HFF-Myc (cell line): ENCODE measurements at regions not wholly inside any gene's neighbourhood (a gene's known extent, or its start where the extent isn't known, plus 50 kb on each side); places are given as distances from the start of the nearest gene placed in this dataset.

Source experiments
- DNase-seq: peaks from one replicate; pipeline ENCODE4 v3.0.0-alpha.2; 2011; ENCODE audit warnings: low read depth; ENCODE audit errors: extremely low read depth
- H3K4me3 ChIP-seq: replicated peaks from 2 replicates; pipeline ENCODE4 v1.5.1; 2011; ENCODE audit warnings: low read depth, mild to moderate bottlenecking, control low read depth, low read length
- TF ChIP-seq, protein P1 (sequence below): IDR thresholded peaks from 2 replicates; pipeline ENCODE4 v1.5.1; 2012; ENCODE audit warnings: mild to moderate bottlenecking, low read depth, low read length, control low read depth; ENCODE audit errors: missing control alignments

DNA sequence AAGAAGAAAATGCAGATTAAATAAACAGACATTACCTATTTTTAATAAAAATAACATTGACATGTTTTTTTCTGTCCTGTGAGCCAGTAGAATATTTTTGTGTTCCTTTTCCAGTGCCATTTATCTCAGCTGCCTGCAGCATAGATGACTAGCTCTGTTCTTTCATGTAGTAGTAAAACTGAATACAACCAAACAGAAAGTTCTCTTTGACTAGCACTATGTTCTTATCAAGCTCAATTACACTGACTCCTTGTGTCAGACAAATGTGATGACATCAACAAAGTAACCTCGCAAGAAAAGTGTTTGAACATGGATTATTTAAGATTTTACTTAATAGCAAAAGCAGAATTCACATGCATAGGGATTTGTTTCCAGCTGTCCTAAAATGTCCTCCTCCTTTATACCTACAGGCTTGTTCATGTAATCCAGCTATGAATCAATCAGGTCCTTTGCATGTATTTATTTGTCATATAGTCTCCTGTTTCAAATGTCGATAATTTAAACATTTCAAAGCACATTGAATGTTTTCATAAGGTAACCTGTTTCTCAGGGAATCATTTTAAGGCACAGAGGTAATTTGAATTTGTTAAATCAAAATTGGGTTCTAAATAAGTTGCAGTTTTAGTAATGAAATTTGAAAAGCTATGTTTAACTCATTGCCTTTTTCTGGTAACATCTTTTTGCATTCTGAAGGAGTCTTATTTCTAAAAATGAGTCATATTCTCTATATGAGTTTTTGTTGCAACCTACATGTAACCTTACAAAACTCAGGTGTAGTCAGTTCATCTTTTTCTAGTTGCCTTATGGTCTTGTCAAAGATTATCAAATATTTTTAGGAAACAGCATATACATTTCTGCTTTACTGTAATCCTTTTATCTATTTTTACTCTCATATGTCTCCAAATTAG lies 215.3 kb upstream of the GULP1 start:
- TF ChIP-seq, protein P1, sequence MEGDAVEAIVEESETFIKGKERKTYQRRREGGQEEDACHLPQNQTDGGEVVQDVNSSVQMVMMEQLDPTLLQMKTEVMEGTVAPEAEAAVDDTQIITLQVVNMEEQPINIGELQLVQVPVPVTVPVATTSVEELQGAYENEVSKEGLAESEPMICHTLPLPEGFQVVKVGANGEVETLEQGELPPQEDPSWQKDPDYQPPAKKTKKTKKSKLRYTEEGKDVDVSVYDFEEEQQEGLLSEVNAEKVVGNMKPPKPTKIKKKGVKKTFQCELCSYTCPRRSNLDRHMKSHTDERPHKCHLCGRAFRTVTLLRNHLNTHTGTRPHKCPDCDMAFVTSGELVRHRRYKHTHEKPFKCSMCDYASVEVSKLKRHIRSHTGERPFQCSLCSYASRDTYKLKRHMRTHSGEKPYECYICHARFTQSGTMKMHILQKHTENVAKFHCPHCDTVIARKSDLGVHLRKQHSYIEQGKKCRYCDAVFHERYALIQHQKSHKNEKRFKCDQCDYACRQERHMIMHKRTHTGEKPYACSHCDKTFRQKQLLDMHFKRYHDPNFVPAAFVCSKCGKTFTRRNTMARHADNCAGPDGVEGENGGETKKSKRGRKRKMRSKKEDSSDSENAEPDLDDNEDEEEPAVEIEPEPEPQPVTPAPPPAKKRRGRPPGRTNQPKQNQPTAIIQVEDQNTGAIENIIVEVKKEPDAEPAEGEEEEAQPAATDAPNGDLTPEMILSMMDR = no peak
- no peak overlapping the region for H3K4me3 ChIP-seq
- no peak for DNase-seq

DNA sequence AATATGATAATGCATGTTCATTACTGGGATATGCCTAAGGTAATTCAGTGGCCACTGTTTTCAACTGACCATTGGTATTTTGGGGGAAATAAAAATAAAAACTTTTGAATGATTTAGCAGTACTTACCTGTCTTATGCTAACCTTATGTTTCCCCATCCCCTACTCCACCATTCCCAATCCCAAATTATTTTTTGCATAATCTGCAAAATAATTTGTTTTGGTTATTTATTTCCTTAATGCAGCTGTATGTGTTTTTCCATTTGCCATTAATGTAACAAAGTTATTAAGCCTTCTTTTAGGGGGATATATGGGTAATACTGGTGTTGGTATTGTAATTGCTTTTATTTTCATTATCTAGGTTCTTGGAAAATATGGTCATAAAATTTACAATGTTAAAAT lies 213.9 kb upstream of the GULP1 start:
- TF ChIP-seq, protein P1 = no peak
- no peak overlapping the region for H3K4me3 ChIP-seq
- DNase-seq = no peak

DNA sequence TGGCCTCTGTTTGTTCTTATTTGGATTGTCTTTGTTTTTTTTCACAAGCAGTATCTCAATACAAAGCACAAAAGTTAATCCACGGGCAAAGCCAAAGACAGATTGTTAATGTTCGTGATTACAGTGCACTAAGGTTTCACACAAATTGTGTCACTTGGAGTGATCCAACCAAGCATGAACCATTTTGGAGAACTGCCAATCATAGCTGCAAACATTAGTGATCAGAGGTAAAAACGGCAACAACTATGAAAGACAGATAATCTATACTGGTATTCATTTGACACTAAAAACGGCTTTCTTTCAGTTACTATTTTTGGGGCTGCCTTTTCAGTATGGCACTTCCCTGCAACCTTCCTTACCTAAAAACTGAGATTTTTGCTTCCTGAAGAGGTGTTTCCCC lies 213.1 kb upstream of the GULP1 start:
- H3K4me3 ChIP-seq = no peak overlapping the region
- DNase-seq = no peak
- TF ChIP-seq, protein P1 = no peak

DNA sequence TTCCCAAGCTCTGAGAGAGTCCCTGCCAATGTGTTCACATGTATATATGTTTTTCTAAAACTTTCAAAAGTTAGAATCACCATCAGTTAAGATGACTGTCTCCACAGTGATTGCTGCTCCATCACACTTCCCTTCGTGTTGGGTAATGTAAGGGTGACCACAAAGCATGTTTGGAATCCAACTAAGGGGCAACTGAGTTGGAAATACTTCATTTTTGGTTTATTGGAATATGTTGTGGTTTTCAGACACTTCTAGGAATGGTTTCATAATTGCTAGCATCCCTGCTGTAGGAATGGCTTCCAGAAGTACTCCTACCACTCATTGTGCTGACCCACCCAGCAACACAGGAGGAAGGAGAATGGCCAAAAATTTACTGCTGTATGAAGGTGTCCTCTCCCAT lies 212.5 kb upstream of the GULP1 start:
- H3K4me3 ChIP-seq = no peak overlapping the region
- TF ChIP-seq, protein P1 = no peak
- DNase-seq = peak; percentile 55

DNA sequence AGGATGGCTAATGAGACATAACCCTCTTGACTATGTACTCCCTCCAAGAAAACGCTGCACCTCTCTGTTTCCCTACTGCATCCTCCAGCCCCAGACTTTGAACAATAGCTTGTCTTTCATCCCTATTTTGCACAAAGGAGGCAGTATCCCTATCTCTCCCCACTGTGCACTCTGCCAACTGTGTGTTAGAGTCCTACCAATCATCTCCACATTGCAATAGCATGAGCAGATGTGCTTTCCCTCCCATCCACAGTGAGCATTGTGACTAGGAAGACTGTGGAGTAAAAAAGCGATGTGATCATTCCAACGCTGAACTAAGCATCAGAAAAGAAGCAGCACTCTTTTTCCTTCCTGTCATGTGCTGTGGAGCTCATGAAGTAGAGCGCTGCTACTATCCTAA lies 206.3 kb upstream of the GULP1 start:
- DNase-seq = no peak
- no peak overlapping the region for H3K4me3 ChIP-seq
- TF ChIP-seq, protein P1 = no peak

DNA sequence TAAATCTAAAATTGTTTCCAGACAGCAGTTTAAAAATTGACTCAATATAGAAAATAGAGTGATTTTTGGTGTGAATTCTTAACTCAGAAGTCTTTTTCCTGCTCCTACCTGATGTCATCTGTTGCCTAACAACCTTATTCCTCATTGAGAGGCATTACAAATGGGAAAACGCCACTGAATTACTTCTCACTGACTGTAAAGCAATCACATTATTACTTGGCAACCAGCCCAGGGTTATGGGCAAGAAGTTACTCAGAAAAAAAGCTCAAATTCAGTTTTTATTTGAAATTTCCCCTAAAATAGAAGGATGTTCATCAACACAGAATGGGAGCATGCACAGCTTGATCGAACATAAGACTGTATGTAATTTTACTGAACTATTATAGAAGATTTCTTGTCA lies 201.8 kb upstream of the GULP1 start:
- TF ChIP-seq, protein P1 = no peak
- DNase-seq = no peak
- no peak overlapping the region for H3K4me3 ChIP-seq
